Activated naive CD4-positive, alpha-beta T cell treated with anti-CD3 and anti-CD28 coated beads, Interleukin-2, amount 10 ng/mL, durations not matched to agents 7 days and 5 days (primary cell): ENCODE measurements at regions not wholly inside any gene's neighbourhood (a gene's known extent, or its start where the extent isn't known, plus 50 kb on each side); places are given as distances from the start of the nearest gene placed in this dataset.

Experiments
- CTCF ChIA-PET: fragments of 350-600 bp; sonication (Branson Sonifier 250); formaldehyde crosslinking; loops from one replicate; lab custom pipeline; 2021; ENCODE audit warnings: antibody characterized with exemption; lab: Charles Lee
- DNase-seq: peaks from one replicate; pipeline ENCODE4 v3.0.0-alpha.2; 2020
- H3K27ac Mint-ChIP-seq: one replicate; pipeline ENCODE4 v1.8.0; 2021; ENCODE audit warnings: mild to moderate bottlenecking, moderate library complexity, mixed read lengths
- H3K27me3 Mint-ChIP-seq: one replicate; pipeline ENCODE4 v1.8.0; 2021; ENCODE audit warnings: mild to moderate bottlenecking, mixed read lengths
- H3K36me3 Mint-ChIP-seq: one replicate; pipeline ENCODE4 v1.8.0; 2021; ENCODE audit warnings: mixed read lengths
- H3K4me1 Mint-ChIP-seq: one replicate; pipeline ENCODE4 v1.8.0; 2021; ENCODE audit warnings: mixed read lengths
- H3K4me3 Mint-ChIP-seq: one replicate; pipeline ENCODE4 v1.8.0; 2021; ENCODE audit warnings: mild to moderate bottlenecking, moderate library complexity, mixed read lengths
- H3K9me3 Mint-ChIP-seq: one replicate; pipeline ENCODE4 v1.8.0; 2021; ENCODE audit warnings: mixed read lengths

- no peak overlapping the region for H3K4me3 Mint-ChIP-seq
- DNase-seq, result no peak
- no peak overlapping the region for H3K27ac Mint-ChIP-seq
- H3K4me1 Mint-ChIP-seq, result no peaks in the 10 kb centered on the region
- no peaks in the 10 kb centered on the region for H3K36me3 Mint-ChIP-seq
- peaks cover 3% of the 10 kb centered on the region for H3K9me3 Mint-ChIP-seq
- H3K27me3 Mint-ChIP-seq, result no peaks in the 10 kb centered on the region
- CTCF ChIA-PET, result no interaction called here
These were observed 491.5 kb downstream of the OLFM4 start for GRCh38 chr13:53520132-53520531.

DNA sequence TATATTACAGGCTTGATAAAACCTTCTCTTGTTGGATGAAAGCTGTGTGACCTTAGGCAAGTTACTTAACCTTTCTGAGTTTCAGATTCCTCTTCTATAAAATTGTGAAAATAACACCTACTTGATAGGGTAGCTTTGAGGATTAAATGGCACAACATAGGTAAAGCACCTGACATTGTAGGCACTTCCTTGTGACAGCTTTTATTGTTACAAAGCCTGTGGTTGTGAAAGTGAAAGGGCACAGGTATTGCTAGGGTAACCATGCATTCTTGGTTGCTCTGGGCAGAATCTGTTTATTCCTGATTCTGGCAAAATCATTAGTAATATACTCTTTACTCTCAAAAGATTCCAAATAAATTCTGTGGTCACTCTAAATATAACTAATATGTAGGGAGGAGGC lies 493.4 kb downstream of the OLFM4 start:
- CTCF ChIA-PET, result no interaction called here
- peaks cover 3% of the 10 kb centered on the region for H3K9me3 Mint-ChIP-seq
- DNase-seq, result no peak

DNA sequence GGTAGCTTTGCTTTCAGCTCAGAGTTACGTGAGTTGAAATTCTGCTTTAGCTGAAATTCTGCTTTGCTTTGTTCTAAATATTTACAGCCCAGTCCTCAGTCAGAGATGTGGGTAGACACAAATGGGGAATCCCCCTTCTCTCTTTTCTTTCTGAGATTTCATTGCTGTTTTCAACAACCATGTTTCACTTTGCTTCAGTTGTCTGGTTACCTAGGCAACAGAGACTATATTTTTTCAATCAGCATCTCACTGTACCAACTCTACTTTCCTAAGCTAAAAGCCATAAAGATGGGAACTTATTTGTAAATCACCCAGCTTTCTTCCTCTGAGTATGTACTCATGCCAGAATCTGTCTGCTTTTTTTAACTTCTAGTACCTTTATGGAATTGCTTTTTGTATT lies 509.0 kb downstream of the OLFM4 start:
- CTCF ChIA-PET, result no interaction called here
- no peaks in the 10 kb centered on the region for H3K27me3 Mint-ChIP-seq
- DNase-seq, result no peak
- H3K36me3 Mint-ChIP-seq, result no peaks in the 10 kb centered on the region
- no peak overlapping the region for H3K27ac Mint-ChIP-seq
- no peaks in the 10 kb centered on the region for H3K9me3 Mint-ChIP-seq
- no peak overlapping the region for H3K4me3 Mint-ChIP-seq
- H3K4me1 Mint-ChIP-seq, result no peaks in the 10 kb centered on the region

More for the DNA sequence above, 493.4 kb downstream of the OLFM4 start:
- Mint-ChIP-seq H3K27ac (no peak overlapping the region), H3K4me1 (no peaks in the 10 kb centered on the region), H3K27me3 (no peaks in the 10 kb centered on the region), H3K4me3 (no peak overlapping the region), H3K36me3 (no peaks in the 10 kb centered on the region)

DNA sequence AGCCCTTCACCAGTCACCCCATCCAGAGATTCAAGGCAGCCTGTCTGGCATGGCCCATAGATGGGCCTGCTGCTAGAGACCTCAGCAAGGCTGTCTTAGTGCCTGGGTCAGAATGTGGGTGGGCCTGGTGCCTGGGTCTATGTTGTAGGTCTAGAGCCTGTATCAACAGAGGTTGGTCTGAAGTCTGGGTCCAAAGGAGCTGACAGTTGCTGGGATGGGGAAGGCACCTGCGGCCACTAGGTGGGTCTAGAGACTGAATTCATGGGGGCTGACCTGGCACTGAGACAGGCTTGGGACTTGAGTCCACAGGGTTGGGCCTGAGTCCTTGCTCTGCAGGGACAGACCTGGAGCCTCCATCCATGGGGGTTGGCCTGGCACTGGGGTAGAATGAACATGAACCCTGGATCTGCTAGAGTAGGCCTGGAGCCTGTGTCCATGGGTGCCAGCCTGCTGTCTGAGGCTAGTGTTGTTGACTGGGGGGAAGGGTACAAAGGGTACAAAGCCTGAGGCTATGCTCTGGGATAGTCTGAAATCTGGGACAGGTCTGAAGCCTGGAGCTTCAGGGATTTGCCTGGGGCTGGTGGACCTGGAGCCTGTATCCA lies 516.8 kb downstream of the OLFM4 start:
- peaks cover 5% of the 10 kb centered on the region for H3K9me3 Mint-ChIP-seq
- no peaks in the 10 kb centered on the region for H3K36me3 Mint-ChIP-seq
- no peaks in the 10 kb centered on the region for H3K27me3 Mint-ChIP-seq

GRCh38 chr13:53560556-53560955 lies 531.9 kb downstream of the OLFM4 start:
- H3K27ac Mint-ChIP-seq, result no peak overlapping the region
- CTCF ChIA-PET, result no interaction called here
- no peak overlapping the region for H3K4me3 Mint-ChIP-seq
- no peak for DNase-seq
- H3K9me3 Mint-ChIP-seq, result no peaks in the 10 kb centered on the region
- H3K36me3 Mint-ChIP-seq, result no peaks in the 10 kb centered on the region
- no peaks in the 10 kb centered on the region for H3K4me1 Mint-ChIP-seq
- H3K27me3 Mint-ChIP-seq, result no peaks in the 10 kb centered on the region

More for the DNA sequence above, 516.8 kb downstream of the OLFM4 start:
- CTCF ChIA-PET, result no interaction called here
- no peak for DNase-seq
- H3K4me3 Mint-ChIP-seq, result no peak overlapping the region
- H3K4me1 Mint-ChIP-seq, result no peaks in the 10 kb centered on the region
- H3K27ac Mint-ChIP-seq, result peak overlapping the region; percentile 49

DNA sequence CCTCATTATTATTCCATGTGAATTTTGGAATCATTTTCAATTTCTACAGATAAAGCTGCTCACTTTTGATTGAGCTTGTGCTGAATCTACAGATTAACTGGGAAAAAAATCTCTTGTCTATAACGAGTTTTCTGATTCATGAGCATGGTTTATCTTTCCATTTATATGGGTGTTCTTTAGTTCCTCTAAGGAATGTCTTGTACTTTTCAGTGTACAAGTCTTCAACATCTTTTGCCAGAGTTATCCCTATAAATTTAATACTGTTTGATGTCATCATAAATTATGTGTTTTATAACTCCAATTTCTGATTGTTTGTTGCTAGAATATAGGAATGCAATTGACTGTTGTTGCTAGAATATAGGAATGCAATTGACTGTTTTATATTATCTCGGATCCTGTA lies 533.8 kb downstream of the OLFM4 start:
- no peak for DNase-seq
- CTCF ChIA-PET, result no interaction called here
- Mint-ChIP-seq H3K4me3 (no peak overlapping the region), H3K27ac (no peak overlapping the region), H3K36me3 (no peaks in the 10 kb centered on the region), H3K9me3 (no peaks in the 10 kb centered on the region), H3K4me1 (no peaks in the 10 kb centered on the region), H3K27me3 (no peaks in the 10 kb centered on the region)

- H3K27me3 Mint-ChIP-seq, result no peaks in the 10 kb centered on the region
- H3K36me3 Mint-ChIP-seq, result no peaks in the 10 kb centered on the region
- H3K4me1 Mint-ChIP-seq, result no peaks in the 10 kb centered on the region
- DNase-seq, result no peak
- no peak overlapping the region for H3K4me3 Mint-ChIP-seq
- no peaks in the 10 kb centered on the region for H3K9me3 Mint-ChIP-seq
- H3K27ac Mint-ChIP-seq, result no peak overlapping the region
- CTCF ChIA-PET, result no interaction called here
These were observed 539.9 kb downstream of the OLFM4 start for GRCh38 chr13:53568491-53568890.

DNA sequence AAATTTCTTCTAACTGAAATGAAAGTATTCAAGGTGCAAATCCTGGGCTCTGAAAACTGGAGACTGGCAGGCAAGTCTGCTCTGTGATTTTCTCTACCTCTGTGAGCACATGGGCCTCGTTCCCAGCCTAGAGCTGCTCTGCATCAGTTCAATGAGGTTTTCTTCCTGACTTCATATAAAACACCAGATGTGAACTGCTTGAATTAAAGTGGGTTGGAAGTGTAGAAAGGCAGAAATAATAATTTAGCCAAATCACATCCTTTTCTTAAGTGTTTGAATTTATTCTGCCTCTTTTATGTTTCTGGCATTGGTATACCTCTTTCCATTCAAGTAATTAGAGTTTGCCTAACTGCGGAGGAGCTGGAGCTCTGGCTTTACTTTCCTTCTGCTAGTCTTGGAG lies 540.8 kb downstream of the OLFM4 start:
- DNase-seq, result no peak
- no peaks in the 10 kb centered on the region for H3K4me1 Mint-ChIP-seq
- CTCF ChIA-PET, result no interaction called here
- H3K4me3 Mint-ChIP-seq, result no peak overlapping the region
- no peak overlapping the region for H3K27ac Mint-ChIP-seq
- no peaks in the 10 kb centered on the region for H3K27me3 Mint-ChIP-seq
- no peaks in the 10 kb centered on the region for H3K36me3 Mint-ChIP-seq
- H3K9me3 Mint-ChIP-seq, result no peaks in the 10 kb centered on the region

DNA sequence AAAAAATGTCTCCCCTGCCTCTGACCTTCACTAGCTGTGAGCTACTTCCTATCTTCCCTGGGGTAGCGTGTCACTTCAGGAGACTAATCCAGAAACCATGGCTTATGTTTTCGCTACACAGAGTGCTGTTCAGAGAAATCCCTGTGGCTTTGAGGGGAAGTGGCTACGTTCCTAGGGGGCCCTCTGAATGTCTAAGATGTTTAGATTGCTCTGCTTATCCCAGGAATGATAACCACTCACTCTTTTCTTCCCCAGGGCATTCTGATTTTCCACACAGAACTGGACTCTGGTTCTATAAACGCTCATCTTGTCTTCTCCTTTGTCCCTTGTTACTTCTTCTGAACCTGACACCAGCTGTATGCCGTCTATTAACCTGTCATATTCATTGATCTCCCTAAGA lies 572.5 kb downstream of the OLFM4 start:
- H3K4me1 Mint-ChIP-seq, result no peaks in the 10 kb centered on the region
- H3K27ac Mint-ChIP-seq, result no peak overlapping the region

GRCh38 chr13:53605326-53605725 lies 576.7 kb downstream of the OLFM4 start:
- H3K4me3 Mint-ChIP-seq, result no peak overlapping the region
- CTCF ChIA-PET, result interaction anchor here (0.6 kb wide), 1 partner anchor 75 kb away, joined by 3 read pairs; no protein-coding TSS in a partner anchor
- H3K27ac Mint-ChIP-seq, result no peak overlapping the region
- peaks cover 2% of the 10 kb centered on the region for H3K9me3 Mint-ChIP-seq
- no peaks in the 10 kb centered on the region for H3K27me3 Mint-ChIP-seq
- no peak for DNase-seq
- H3K36me3 Mint-ChIP-seq, result no peaks in the 10 kb centered on the region
- H3K4me1 Mint-ChIP-seq, result no peaks in the 10 kb centered on the region

More for the DNA sequence above, 572.5 kb downstream of the OLFM4 start:
- H3K4me3 Mint-ChIP-seq, result no peak overlapping the region
- CTCF ChIA-PET, result no interaction called here
- H3K27me3 Mint-ChIP-seq, result no peaks in the 10 kb centered on the region
- no peak for DNase-seq
- no peaks in the 10 kb centered on the region for H3K36me3 Mint-ChIP-seq
- H3K9me3 Mint-ChIP-seq, result peaks cover 2% of the 10 kb centered on the region

GRCh38 chr13:53612200-53612599 lies 583.6 kb downstream of the OLFM4 start:
- DNase-seq, result no peak
- Mint-ChIP-seq H3K4me1 (no peaks in the 10 kb centered on the region), H3K27ac (no peak overlapping the region), H3K4me3 (no peak overlapping the region), H3K27me3 (no peaks in the 10 kb centered on the region), H3K36me3 (no peaks in the 10 kb centered on the region), H3K9me3 (peaks cover 2% of the 10 kb centered on the region)
- CTCF ChIA-PET, result no interaction called here

- no peak overlapping the region for H3K4me3 Mint-ChIP-seq
- CTCF ChIA-PET, result no interaction called here
- no peaks in the 10 kb centered on the region for H3K27me3 Mint-ChIP-seq
- H3K4me1 Mint-ChIP-seq, result no peaks in the 10 kb centered on the region
- no peaks in the 10 kb centered on the region for H3K36me3 Mint-ChIP-seq
- peaks cover 8% of the 10 kb centered on the region for H3K9me3 Mint-ChIP-seq
- no peak overlapping the region for H3K27ac Mint-ChIP-seq
- no peak for DNase-seq
These were observed 593.8 kb downstream of the OLFM4 start for GRCh38 chr13:53622456-53622855.

- Mint-ChIP-seq H3K9me3 (peaks cover 8% of the 10 kb centered on the region), H3K27ac (no peak overlapping the region), H3K4me1 (no peaks in the 10 kb centered on the region), H3K36me3 (no peaks in the 10 kb centered on the region), H3K4me3 (no peak overlapping the region), H3K27me3 (no peaks in the 10 kb centered on the region)
- CTCF ChIA-PET, result no interaction called here
- no peak for DNase-seq
These were observed 594.5 kb downstream of the OLFM4 start for GRCh38 chr13:53623146-53623545.

DNA sequence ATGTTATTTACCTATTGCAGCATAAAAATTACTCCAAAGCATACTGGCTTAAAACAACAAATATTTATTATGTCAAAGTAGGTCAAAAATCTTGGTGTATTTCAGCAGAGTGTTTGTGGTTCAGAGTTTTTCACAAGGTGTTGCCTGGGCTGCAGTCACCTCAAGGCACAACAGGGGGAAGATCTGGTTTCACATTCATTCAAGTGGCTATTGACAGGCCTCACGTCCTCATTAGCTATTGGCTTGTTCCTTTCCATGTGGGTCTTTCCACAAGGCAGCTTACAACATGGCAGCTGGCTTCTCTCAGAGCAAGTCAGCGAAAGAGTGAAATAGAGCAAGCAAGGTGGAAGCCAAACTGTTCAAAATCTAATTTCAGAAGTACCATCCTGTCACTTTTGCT lies 602.9 kb downstream of the OLFM4 start:
- H3K4me3 Mint-ChIP-seq, result no peak overlapping the region
- peaks cover 4% of the 10 kb centered on the region for H3K9me3 Mint-ChIP-seq
- no peaks in the 10 kb centered on the region for H3K27me3 Mint-ChIP-seq
- CTCF ChIA-PET, result no interaction called here
- no peaks in the 10 kb centered on the region for H3K36me3 Mint-ChIP-seq
- DNase-seq, result no peak
- H3K27ac Mint-ChIP-seq, result no peak overlapping the region
- H3K4me1 Mint-ChIP-seq, result no peaks in the 10 kb centered on the region

DNA sequence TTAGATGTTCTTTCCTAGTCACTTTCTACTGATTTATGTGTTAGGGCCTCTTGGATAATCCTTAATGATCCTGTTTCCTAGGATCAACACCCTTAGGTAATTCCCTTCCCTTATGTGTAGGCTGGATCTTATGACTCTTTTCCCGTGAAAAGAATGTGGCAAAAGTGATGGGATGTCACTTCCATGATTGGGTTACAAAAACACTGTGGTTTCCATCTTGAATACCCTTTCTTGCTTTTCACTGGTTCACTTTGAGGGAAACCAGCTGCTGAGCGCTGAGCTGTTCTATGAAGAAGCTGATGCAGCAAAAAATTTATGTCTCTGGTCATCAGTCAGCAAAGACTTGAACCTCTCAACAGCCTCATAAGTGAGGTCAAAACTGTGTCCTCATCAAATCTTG lies 609.4 kb downstream of the OLFM4 start:
- Mint-ChIP-seq H3K4me3 (no peak overlapping the region), H3K9me3 (peaks cover 3% of the 10 kb centered on the region), H3K4me1 (no peaks in the 10 kb centered on the region), H3K27me3 (no peaks in the 10 kb centered on the region), H3K36me3 (no peaks in the 10 kb centered on the region), H3K27ac (no peak overlapping the region)
- CTCF ChIA-PET, result no interaction called here
- DNase-seq, result no peak

DNA sequence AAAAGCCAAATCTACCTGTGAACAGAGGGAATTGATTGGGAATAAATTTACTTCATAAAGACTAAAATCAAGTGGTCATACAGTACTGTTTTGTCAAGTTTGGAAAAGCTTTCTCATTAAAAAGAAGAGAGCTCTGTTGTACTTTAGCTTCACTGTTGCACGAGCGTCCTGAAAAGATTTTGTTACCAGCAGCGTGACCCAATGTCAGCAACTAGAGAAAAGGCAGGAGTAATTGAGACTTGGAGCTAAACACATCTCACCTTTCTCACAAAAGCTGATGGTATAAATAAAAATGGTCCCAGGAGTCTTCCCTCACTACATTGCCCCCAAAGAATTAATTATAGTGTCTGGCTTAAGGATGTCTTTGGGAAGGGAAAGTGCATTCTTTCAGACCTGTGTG lies 613.7 kb downstream of the OLFM4 start:
- CTCF ChIA-PET, result no interaction called here
- H3K27ac Mint-ChIP-seq, result no peak overlapping the region
- no peaks in the 10 kb centered on the region for H3K36me3 Mint-ChIP-seq
- H3K4me3 Mint-ChIP-seq, result no peak overlapping the region
- peaks cover 2% of the 10 kb centered on the region for H3K9me3 Mint-ChIP-seq
- DNase-seq, result no peak
- H3K27me3 Mint-ChIP-seq, result no peaks in the 10 kb centered on the region
- no peaks in the 10 kb centered on the region for H3K4me1 Mint-ChIP-seq
